T-helper 1 cell treated with Interleukin-12 subunit alpha and Interleukin-12 subunit beta and Interleukin-4 antibody, amounts not matched to agents 30 μg/mL and 1 μg/mL, for 36 hours (primary cell): ENCODE measurements at regions not wholly inside any gene's neighbourhood (a gene's known extent, or its start where the extent isn't known, plus 50 kb on each side); places are given as distances from the start of the nearest gene placed in this dataset.
"Not testable (repeated sequence)": the region's sequence is repeated elsewhere in the genome, so short reads cannot be mapped to it uniquely, and the experiment has no call there.

Experiments used
- H3K27ac Mint-ChIP-seq: one replicate; pipeline ENCODE4 v1.8.0; 2021; ENCODE audit warnings: mild to moderate bottlenecking, mixed read lengths
- H3K27me3 Mint-ChIP-seq: one replicate; pipeline ENCODE4 v1.8.0; 2021; ENCODE audit warnings: low read depth, mixed read lengths
- H3K36me3 Mint-ChIP-seq: one replicate; pipeline ENCODE4 v1.8.0; 2021; ENCODE audit warnings: low read depth, mixed read lengths
- H3K4me1 Mint-ChIP-seq: one replicate; pipeline ENCODE4 v1.8.0; 2021; ENCODE audit warnings: low read depth, mixed read lengths
- H3K4me3 Mint-ChIP-seq: one replicate; pipeline ENCODE4 v1.8.0; 2021; ENCODE audit warnings: mild to moderate bottlenecking, moderate library complexity, mixed read lengths
- H3K9me3 Mint-ChIP-seq: one replicate; pipeline ENCODE4 v1.8.0; 2021; ENCODE audit warnings: mixed read lengths

DNA sequence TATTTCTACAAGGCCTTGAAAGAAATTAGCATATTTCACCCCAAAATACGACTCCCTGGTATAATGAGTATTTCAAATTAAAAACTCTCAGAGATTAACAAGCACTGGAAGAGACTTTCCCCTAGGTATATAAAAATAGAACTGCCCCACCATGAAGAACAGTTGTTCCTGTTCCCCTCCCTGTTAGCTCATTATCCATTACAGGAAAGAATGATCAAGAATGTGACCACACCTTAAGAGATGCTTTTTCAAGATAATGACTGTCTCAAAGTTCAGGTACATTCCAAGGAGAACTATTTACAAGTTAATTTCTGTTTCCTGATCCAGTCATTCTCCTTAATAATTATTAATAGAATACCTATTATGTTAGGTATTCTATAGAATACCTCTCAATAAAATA is 1220.6 kb upstream of the CDH2 start:
- no peak overlapping the region for H3K4me3 Mint-ChIP-seq
- peaks cover 31% of the 10 kb centered on the region for H3K9me3 Mint-ChIP-seq
- H3K27ac Mint-ChIP-seq, result no peak overlapping the region
- H3K36me3 Mint-ChIP-seq, result no peaks in the 10 kb centered on the region
- H3K27me3 Mint-ChIP-seq, result no peaks in the 10 kb centered on the region
- no peaks in the 10 kb centered on the region for H3K4me1 Mint-ChIP-seq

DNA sequence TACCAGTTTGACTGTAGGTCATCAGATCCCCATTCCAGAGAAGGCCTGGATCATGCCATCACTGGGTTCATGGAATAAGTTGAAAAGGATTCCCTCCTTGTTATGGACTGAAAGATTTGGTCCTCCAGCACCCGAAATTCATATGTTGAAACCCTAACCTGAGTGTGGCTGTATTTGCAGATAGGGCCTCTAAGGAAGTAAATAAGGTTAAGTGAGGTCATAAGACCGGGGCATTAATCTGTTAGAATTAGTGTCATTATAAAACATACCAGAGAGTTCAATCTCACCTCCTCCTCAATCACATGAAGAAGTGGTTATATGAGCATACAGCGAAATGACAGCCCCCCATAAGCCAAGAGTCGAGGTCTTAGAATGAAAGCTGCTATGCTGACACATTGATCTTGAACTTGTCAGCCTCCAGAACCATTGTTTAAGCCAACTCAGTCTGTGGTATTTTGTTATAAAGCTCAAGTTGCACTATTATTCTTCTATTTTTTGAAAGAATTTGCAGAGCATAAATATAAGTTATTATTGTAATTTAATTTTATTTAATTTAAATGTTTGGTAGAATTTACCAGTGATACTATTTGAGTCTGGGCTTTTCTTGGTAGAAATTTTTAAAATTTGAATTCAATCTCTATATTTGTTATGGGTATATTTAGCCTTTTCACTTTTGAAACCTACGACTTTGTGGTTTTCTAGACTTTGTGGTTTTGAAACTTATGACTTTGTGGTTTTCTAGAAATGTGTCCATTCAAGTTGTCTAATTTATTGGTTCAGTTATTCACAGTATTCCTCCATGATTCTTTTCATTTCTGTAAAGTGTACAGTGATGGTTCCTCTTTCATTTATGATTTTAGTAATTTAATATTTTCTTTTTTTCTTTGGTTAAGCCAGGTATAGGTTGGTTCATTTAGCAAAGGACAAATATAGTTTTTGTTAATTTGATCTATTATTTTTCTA is 1206.7 kb upstream of the CDH2 start:
- no peaks in the 10 kb centered on the region for H3K4me1 Mint-ChIP-seq
- no peak overlapping the region for H3K27ac Mint-ChIP-seq
- H3K4me3 Mint-ChIP-seq, result no peak overlapping the region
- no peaks in the 10 kb centered on the region for H3K36me3 Mint-ChIP-seq
- no peaks in the 10 kb centered on the region for H3K27me3 Mint-ChIP-seq
- H3K9me3 Mint-ChIP-seq, result peaks cover 17% of the 10 kb centered on the region

DNA sequence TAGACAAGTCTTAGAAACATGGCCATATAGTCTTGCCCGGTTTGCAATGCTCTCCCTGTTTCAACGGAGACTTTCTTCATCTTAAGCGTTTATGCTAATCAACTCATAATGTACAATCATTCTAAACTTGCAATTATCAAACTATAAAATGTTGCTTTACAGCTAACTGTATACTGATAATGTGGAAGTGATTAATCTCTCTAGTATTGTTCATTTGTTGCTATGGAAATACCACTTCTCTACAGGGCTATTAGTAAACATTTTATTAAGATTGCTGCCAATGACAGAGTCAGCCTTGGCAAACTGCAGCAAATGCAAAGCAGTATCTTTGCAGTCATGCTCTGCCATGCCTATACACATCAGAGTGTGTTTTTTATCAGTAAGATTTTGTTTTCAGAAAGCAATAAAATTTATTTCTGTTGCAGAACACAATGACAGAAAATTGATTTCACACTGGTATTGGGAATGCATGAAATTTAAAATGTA is 1201.8 kb upstream of the CDH2 start:
- Mint-ChIP-seq H3K36me3 (no peaks in the 10 kb centered on the region), H3K4me3 (no peak overlapping the region), H3K9me3 (peaks cover 13% of the 10 kb centered on the region), H3K27ac (no peak overlapping the region), H3K4me1 (no peaks in the 10 kb centered on the region), H3K27me3 (no peaks in the 10 kb centered on the region)

DNA sequence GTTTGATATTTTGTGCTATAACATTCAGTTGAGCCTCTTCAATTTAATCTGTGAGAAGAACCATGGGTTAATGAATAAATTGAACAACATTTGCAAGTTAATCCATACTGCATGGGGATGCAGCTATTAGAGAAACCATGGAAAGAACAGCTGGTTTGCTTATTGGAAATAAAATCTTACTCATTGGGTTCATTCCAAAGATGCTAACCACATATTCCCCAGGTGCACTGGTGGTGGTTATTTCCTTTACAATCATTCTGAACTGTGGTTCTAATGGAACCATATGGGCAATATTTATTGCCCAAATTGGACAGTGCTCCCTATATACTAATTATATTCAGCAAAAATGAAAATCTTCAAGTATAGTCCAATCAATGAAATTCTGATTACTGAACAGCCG is 1200.4 kb upstream of the CDH2 start:
- Mint-ChIP-seq H3K27ac (no peak overlapping the region), H3K36me3 (no peaks in the 10 kb centered on the region), H3K4me1 (no peaks in the 10 kb centered on the region), H3K4me3 (no peak overlapping the region), H3K9me3 (peaks cover 19% of the 10 kb centered on the region), H3K27me3 (no peaks in the 10 kb centered on the region)

DNA sequence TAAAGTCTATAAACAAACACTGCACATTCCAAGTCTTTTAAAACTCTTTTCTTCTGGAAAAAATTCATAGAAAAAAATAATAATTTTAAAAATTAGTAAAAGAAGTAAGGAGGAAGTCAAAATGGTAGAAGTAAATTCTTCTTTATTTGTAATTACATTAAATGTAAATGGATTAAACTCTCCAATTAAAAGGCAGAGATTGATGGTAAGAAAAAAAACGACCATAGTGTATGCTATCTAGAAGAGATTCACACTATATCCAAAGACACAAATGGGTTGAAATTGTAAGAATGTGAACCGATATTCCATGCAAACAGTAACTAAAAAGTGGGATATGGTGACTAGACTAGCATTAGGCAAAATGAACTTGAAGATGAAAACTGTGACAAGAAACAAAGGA is 1196.1 kb upstream of the CDH2 start:
- H3K9me3 Mint-ChIP-seq, result peaks cover 14% of the 10 kb centered on the region
- H3K27ac Mint-ChIP-seq, result no peak overlapping the region
- no peaks in the 10 kb centered on the region for H3K4me1 Mint-ChIP-seq
- H3K36me3 Mint-ChIP-seq, result no peaks in the 10 kb centered on the region
- H3K27me3 Mint-ChIP-seq, result no peaks in the 10 kb centered on the region
- no peak overlapping the region for H3K4me3 Mint-ChIP-seq

DNA sequence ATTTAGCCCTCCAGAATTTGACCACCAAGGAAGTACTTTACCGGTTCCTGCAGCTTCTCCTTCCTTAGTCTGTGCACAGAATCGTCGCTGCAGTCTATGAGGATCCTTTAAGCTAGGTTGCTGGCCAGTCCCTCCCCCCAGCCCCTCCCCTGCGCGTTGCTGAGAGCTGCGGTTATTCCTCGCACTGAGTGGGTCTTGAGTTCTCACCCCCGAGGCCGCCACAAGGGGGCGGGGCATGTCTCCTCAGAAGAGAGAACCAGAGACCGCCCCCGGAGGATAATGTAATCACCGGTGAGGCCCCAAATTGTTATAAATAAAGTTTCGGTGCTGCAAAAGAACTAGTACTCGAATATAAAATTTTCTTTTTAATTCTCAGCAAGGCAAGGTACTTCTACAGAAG is 1184.9 kb upstream of the CDH2 start:
- Mint-ChIP-seq H3K9me3 (peaks cover 27% of the 10 kb centered on the region), H3K27ac (no peak overlapping the region), H3K27me3 (no peaks in the 10 kb centered on the region), H3K4me1 (no peaks in the 10 kb centered on the region), H3K36me3 (no peaks in the 10 kb centered on the region), H3K4me3 (no peak overlapping the region)

DNA sequence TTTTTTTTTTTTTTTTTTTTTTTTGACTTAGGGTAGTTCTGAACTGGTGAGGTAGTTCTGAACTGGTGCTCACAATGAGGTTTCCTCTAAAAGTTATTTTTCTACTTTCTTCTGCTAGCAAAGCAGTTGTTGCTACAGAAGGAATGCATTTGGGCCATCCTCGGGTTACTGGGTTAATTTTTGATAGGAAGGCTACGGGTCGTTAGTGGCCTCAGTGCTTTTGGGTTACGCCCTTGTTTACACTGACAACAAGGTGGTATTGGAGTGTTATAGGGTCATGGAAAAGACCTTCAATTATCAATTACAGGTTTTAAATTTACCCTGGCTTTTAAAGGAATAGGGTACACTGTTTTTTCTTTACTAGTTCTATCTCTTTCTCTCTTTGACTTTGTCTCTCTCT is 1183.7 kb upstream of the CDH2 start:
- H3K27ac Mint-ChIP-seq, H3K36me3 Mint-ChIP-seq, H3K4me3 Mint-ChIP-seq, H3K27me3 Mint-ChIP-seq, H3K4me1 Mint-ChIP-seq: not testable (repeated sequence)
- H3K9me3 Mint-ChIP-seq, result peaks cover 34% of the 10 kb centered on the region

DNA sequence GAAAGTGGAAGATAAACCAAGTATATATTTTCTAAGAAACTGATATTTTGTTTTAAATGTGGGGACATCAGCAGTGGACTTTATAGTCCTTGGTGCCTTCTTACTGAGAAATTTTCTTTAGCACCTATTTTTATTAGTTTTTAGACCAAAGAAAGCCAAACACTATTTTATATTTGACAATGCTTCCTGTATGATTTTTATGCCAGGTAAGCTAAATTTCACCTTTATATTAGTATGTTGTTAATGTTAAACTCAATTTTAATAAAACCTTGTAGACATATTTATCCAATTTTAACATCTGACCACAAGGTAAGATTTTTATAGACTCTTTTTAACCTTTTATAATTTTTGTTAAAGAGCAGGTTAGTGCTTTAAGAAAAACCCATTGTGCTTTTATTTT is 1182.3 kb upstream of the CDH2 start:
- H3K9me3 Mint-ChIP-seq, result peaks cover 40% of the 10 kb centered on the region
- H3K4me3 Mint-ChIP-seq, H3K27me3 Mint-ChIP-seq, H3K27ac Mint-ChIP-seq, H3K36me3 Mint-ChIP-seq, H3K4me1 Mint-ChIP-seq: not testable (repeated sequence)

DNA sequence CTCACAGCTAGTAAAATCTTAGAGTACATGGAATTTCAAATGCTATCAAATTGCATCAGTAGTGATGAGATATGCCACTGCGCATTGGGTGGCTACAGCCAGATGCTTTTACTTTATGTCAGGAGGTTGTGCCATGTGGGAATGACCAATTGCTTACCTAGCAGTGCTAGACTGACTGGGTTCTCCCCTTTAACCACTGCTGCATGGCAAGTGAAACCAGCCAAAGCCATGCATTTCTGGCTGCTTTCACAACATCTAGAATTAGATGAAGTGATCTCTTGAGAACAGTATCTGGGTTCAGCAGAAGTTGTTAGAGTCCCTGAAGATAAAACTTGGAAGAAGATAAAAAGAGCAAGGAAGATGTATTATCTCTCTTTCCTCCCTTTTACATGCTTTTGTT is 1174.2 kb upstream of the CDH2 start:
- Mint-ChIP-seq H3K27ac (no peak overlapping the region), H3K4me1 (no peaks in the 10 kb centered on the region), H3K27me3 (no peaks in the 10 kb centered on the region), H3K36me3 (no peaks in the 10 kb centered on the region), H3K4me3 (no peak overlapping the region), H3K9me3 (peaks cover 33% of the 10 kb centered on the region)

DNA sequence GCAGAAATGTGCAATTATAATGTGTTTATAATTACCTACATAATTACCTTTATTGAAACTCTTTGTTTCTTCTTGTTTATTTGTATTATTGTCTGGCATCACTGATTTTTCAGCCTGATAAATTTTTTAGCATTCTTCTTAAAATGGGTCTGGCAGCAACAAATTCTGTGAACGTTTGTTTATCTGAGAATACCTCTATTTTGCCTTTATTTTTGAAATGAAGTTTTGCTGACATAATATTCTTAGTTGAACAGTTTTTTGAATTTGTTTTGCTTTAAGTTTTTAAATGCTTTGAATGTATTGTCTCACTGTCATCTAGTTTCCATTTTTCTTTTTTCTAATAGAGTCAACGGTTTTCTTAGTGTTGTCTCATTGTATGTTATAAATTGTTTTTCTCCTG is 1152.0 kb upstream of the CDH2 start:
- H3K27me3 Mint-ChIP-seq, result no peaks in the 10 kb centered on the region

DNA sequence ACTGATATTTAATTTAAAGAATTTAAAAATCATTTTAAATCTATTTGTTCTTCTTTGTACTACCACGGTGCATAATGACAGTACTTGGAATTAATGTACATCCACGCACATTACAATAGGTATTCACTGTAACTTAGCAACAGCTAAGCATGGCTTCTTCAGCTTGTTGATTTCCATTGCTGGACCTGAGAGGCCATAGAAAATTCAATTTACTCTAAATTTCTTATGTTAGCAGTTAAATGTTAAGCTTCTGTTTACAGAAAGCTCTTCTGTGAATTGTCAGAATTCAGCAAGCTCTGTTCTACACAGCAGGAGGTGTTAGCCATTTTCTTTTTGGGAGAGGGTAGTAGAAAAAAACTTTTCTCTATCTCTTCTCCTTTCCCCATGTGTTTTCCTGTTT is 1149.3 kb upstream of the CDH2 start:
- Mint-ChIP-seq H3K4me1 (no peaks in the 10 kb centered on the region), H3K27me3 (no peaks in the 10 kb centered on the region), H3K36me3 (no peaks in the 10 kb centered on the region), H3K4me3 (no peak overlapping the region), H3K27ac (no peak overlapping the region), H3K9me3 (peaks cover 24% of the 10 kb centered on the region)

More for the DNA sequence above, 1152.0 kb upstream of the CDH2 start:
- Mint-ChIP-seq H3K9me3 (peaks cover 33% of the 10 kb centered on the region), H3K4me1 (no peaks in the 10 kb centered on the region), H3K36me3 (no peaks in the 10 kb centered on the region), H3K4me3 (no peak overlapping the region), H3K27ac (no peak overlapping the region)

DNA sequence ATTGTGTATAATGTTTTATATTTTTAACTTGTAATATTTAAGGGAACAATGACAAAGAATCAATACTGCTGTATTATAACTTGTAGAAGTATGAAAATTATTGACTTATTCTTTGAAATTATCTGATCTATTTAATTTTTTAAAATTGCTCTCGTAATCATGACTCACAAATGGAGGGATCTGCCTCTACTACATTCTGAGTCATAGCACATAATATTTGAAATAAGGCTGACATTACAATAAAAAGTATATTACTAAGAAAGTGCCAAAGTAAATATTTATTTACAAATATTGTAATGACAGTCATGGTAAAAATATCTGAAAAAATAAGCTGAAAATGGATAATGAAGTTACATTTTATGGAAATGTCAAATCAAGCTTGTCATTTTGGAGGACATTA is 1144.6 kb upstream of the CDH2 start:
- no peaks in the 10 kb centered on the region for H3K36me3 Mint-ChIP-seq
- peaks cover 23% of the 10 kb centered on the region for H3K9me3 Mint-ChIP-seq
- H3K27me3 Mint-ChIP-seq, result no peaks in the 10 kb centered on the region
- H3K4me1 Mint-ChIP-seq, result no peaks in the 10 kb centered on the region
- H3K4me3 Mint-ChIP-seq, result no peak overlapping the region
- no peak overlapping the region for H3K27ac Mint-ChIP-seq

DNA sequence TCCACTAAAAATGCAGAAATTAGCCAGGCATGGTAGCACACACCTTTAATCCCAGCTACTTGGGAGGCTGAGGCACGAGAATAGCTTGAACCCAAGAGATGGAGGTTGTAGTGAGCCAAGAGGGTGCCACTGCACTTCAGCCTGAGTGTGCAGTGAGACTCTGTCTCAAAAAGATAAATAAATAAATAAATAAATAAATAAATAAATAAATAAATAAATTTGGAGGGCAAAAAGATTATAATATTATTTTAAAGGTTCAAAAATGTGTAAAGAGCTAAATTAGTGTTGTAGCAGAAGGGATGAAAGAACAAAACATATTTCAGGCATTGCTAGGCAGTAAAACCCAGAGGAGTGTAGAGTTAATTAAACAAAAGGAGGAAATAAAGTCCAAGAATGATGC is 1136.4 kb upstream of the CDH2 start:
- Mint-ChIP-seq H3K4me1 (no peaks in the 10 kb centered on the region), H3K36me3 (no peaks in the 10 kb centered on the region), H3K27ac (no peak overlapping the region), H3K9me3 (peaks cover 18% of the 10 kb centered on the region), H3K4me3 (no peak overlapping the region), H3K27me3 (no peaks in the 10 kb centered on the region)

DNA sequence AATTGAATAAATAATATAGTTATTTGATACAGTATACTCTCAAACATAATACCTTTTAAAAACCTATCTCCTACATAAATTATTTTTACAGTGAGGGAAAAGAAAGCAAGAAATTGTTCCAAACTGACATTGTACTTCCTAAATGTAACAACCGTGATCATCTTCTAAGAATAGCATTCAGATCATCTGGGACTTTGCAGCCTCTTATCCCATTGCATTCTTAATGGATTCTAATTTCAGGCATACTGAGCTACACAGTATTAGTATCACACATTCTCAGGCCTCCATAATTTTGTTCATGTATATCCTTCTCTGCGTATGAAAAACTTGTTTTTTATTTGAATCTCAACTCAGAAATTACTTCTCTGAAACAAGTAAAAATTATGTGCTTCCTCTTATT is 1134.7 kb upstream of the CDH2 start:
- peaks cover 15% of the 10 kb centered on the region for H3K9me3 Mint-ChIP-seq
- H3K4me3 Mint-ChIP-seq, result no peak overlapping the region
- no peak overlapping the region for H3K27ac Mint-ChIP-seq
- H3K4me1 Mint-ChIP-seq, result no peaks in the 10 kb centered on the region
- no peaks in the 10 kb centered on the region for H3K27me3 Mint-ChIP-seq
- no peaks in the 10 kb centered on the region for H3K36me3 Mint-ChIP-seq

DNA sequence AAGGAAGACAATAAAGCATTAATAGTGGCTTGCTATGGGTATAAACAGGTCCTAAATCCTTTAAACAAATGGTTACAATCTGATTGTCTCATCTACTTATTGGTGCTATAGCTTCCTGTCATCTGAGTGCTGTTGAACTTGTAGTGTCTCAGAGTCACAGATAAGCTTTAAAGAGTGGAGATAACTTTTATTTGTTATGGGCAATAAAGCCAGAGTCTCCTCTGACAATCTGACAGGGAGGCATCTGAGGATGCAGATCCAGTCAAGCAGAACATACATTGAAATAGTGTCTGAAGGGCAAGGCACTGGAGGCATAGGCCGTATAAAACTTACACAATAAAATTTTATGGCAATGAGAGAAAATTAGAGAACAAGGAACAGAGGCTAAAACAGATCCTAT is 1132.4 kb upstream of the CDH2 start:
- H3K9me3 Mint-ChIP-seq, result peaks cover 15% of the 10 kb centered on the region
- no peak overlapping the region for H3K27ac Mint-ChIP-seq
- no peaks in the 10 kb centered on the region for H3K27me3 Mint-ChIP-seq
- H3K4me1 Mint-ChIP-seq, result no peaks in the 10 kb centered on the region
- H3K36me3 Mint-ChIP-seq, result no peaks in the 10 kb centered on the region
- H3K4me3 Mint-ChIP-seq, result no peak overlapping the region
